22Rv1 (cell line): ENCODE measurements at regions not wholly inside any gene's neighbourhood (a gene's known extent, or its start where the extent isn't known, plus 50 kb on each side); places are given as distances from the start of the nearest gene placed in this dataset.
"Not testable (repeated sequence)": the region's sequence is repeated elsewhere in the genome, so short reads cannot be mapped to it uniquely, and the experiment has no call there.

Experiments
- CTCF ChIP-seq: fragments of 450-650 bp; IDR thresholded peaks from 2 replicates; pipeline ENCODE4 v1.5.1; 2017; ENCODE audit warnings: mild to moderate bottlenecking
- ZFX ChIP-seq: fragments of 450-650 bp; IDR thresholded peaks from 2 replicates; pipeline ENCODE4 v1.6.1; 2017; ENCODE audit warnings: antibody characterized with exemption, borderline replicate concordance

- TF ChIP-seq CTCF: peak; percentile 22; the same call in 1 of the 2 replicates
- TF ChIP-seq ZFX: not testable (repeated sequence)
These were observed 127.2 kb downstream of the ATP6V0E2 start for GRCh38 chr7:150000780-150001599.
